ENCODE measurements at regions not wholly inside any gene's neighbourhood (a gene's known extent, or its start where the extent isn't known, plus 50 kb on each side); places are given as distances from the start of the nearest gene placed in this dataset.
"Not testable (repeated sequence)": the region's sequence is repeated elsewhere in the genome, so short reads cannot be mapped to it uniquely, and the experiment has no call there.

GRCh38 chr4:14308229-14308651 lies 680.7 kb upstream of the BOD1L1 start:
- no peak for DNase-seq (ENCODE audit: low read depth in 3 of 3)

GRCh38 chr4:14309431-14309830 lies 681.9 kb upstream of the BOD1L1 start:
- DNase-seq (ENCODE audit: low read depth in 3 of 3), result no peak

GRCh38 chr4:14313757-14314156 lies 686.2 kb upstream of the BOD1L1 start:
- DNase-seq (ENCODE audit: low read depth in 3 of 3), result no peak

- no peak for DNase-seq (ENCODE audit: low read depth in 3 of 3)
Observed at GRCh38 chr4:14315129-14315528, 687.2 kb upstream of the CPEB2 start.

GRCh38 chr4:14317351-14317750 lies 684.9 kb upstream of the CPEB2 start:
- no peak for DNase-seq (ENCODE audit: low read depth in 3 of 3)

- DNase-seq (ENCODE audit: low read depth in 3 of 3), result no peak
Observed at GRCh38 chr4:14318671-14319070, 683.6 kb upstream of the CPEB2 start.

GRCh38 chr4:14321723-14322122 lies 680.6 kb upstream of the CPEB2 start:
- DNase-seq (ENCODE audit: low read depth in 3 of 3), result no peak

- DNase-seq (ENCODE audit: low read depth in 3 of 3), result no peak
Observed at GRCh38 chr4:14323191-14323590, 679.1 kb upstream of the CPEB2 start.

GRCh38 chr4:14329228-14329627 lies 673.1 kb upstream of the CPEB2 start:
- DNase-seq (ENCODE audit: low read depth in 3 of 3), result no peak

- DNase-seq (ENCODE audit: low read depth in 3 of 3), result no peak
Observed at GRCh38 chr4:14333616-14334015, 668.7 kb upstream of the CPEB2 start.

- no peak for DNase-seq (ENCODE audit: low read depth in 3 of 3)
Observed at GRCh38 chr4:14334166-14334565, 668.1 kb upstream of the CPEB2 start.

GRCh38 chr4:14335872-14336271 lies 666.4 kb upstream of the CPEB2 start:
- no peak for DNase-seq (ENCODE audit: low read depth in 3 of 3)

- DNase-seq (ENCODE audit: low read depth in 3 of 3), result no peak
Observed at GRCh38 chr4:14336656-14337055, 665.6 kb upstream of the CPEB2 start.

- DNase-seq (ENCODE audit: low read depth in 3 of 3), result no peak
Observed at GRCh38 chr4:14337892-14338584, 664.2 kb upstream of the CPEB2 start.

GRCh38 chr4:14338585-14339265 lies 663.6 kb upstream of the CPEB2 start:
- DNase-seq (ENCODE audit: low read depth in 3 of 3), result no peak

GRCh38 chr4:14339715-14340114 lies 662.6 kb upstream of the CPEB2 start:
- no peak for DNase-seq (ENCODE audit: low read depth in 3 of 3)

- no peak for DNase-seq (ENCODE audit: low read depth in 3 of 3)
Observed at GRCh38 chr4:14340321-14340720, 662.0 kb upstream of the CPEB2 start.

GRCh38 chr4:14343961-14344360 lies 658.3 kb upstream of the CPEB2 start:
- no peak for DNase-seq (ENCODE audit: low read depth in 3 of 3)

GRCh38 chr4:14345356-14345775 lies 656.9 kb upstream of the CPEB2 start:
- no peak for DNase-seq (ENCODE audit: low read depth in 3 of 3)

- no peak for DNase-seq (ENCODE audit: low read depth in 3 of 3)
Observed at GRCh38 chr4:14347526-14347925, 654.8 kb upstream of the CPEB2 start.

- no peak for DNase-seq (ENCODE audit: low read depth in 3 of 3)
Observed at GRCh38 chr4:14348506-14348905, 653.8 kb upstream of the CPEB2 start.

- DNase-seq (ENCODE audit: low read depth in 3 of 3), result not testable (repeated sequence)
Observed at GRCh38 chr4:14358544-14359160, 643.6 kb upstream of the CPEB2 start.

GRCh38 chr4:14359991-14360390 lies 642.3 kb upstream of the CPEB2 start:
- no peak for DNase-seq (ENCODE audit: low read depth in 3 of 3)
